Inflammatory macrophage (primary cell): ENCODE measurements at regions not wholly inside any gene's neighbourhood (a gene's known extent, or its start where the extent isn't known, plus 50 kb on each side); places are given as distances from the start of the nearest gene placed in this dataset.

Experiments
- DNase-seq, 2 donors: peaks; one replicate each; pipeline ENCODE4 v3.0.0-alpha.2; 2020 to 2022

DNA sequence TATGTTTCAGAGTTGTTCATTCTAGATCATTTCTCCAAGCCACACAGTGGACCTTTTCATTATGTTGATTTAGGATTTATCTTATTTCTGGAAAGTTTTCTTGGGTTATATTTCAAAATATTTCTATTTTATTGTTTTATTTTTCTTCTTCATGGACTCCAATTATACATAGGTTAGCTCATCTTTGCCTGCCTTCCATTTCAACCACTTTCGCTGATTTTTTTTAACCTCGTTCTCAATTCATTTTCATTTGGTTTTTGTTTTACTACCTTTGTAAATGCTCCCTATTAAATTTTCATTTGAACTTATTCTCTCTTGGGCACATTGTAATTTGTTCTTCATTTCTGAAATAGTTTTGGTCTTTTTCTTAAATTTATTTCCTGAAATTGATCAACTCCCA, 169.0 kb upstream of the PITX1 start:
- no peak for DNase-seq

DNA sequence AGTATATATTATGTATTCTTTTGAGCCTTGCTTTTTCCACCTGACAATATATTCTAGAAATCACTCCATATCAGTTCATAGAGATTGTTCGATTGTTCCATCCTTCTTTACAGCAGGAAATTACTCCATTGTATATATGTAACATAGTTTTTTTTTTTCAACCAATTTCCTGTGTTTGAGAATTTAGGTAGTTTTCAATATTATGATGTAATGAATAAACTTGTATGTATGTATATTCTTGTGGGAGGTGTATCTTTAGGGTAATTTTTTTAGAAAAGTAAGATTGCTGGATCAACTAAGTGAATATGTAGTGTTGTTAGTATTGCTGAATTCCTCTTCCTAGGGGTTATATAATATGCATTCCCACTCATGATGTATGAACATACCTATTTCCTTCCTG, 165.9 kb upstream of the PITX1 start:
- no peak for DNase-seq

DNA sequence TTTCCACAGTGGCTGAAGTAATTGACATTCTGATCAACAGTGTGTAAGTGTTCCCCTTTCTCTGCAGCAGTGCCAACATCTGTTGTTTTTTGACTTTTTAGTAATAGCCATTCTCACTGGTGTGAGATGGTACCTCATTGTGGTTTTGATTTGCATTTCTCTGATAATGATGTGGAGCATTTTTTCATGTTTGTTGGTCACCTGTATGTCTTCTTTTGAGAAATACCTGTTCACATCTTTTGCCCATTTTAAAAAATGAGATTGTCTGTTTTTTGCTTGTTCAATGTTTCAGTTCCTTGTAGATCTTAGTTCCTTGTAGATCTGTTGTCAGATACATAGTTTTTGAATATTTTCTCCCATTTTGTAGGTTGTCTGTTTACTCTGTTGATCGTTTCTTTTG, 162.5 kb upstream of the PITX1 start:
- no peak for DNase-seq

DNA sequence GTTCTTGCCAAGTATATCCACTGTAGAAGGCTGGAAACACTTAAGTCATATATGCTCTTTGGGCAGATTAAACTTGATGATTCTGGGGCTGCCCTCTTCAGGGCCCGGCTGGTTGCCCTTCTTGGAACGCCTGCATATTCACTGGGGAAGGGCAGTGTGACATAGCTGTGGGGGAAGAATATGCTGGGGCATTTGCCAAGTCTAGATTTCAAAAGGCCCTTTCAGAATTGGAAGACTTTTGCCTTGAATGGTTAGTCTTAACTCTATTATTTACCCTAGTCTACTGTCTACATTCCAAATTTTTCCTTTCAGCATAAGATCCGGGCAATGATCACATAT, 161.2 kb upstream of the PITX1 start:
- no peak for DNase-seq

DNA sequence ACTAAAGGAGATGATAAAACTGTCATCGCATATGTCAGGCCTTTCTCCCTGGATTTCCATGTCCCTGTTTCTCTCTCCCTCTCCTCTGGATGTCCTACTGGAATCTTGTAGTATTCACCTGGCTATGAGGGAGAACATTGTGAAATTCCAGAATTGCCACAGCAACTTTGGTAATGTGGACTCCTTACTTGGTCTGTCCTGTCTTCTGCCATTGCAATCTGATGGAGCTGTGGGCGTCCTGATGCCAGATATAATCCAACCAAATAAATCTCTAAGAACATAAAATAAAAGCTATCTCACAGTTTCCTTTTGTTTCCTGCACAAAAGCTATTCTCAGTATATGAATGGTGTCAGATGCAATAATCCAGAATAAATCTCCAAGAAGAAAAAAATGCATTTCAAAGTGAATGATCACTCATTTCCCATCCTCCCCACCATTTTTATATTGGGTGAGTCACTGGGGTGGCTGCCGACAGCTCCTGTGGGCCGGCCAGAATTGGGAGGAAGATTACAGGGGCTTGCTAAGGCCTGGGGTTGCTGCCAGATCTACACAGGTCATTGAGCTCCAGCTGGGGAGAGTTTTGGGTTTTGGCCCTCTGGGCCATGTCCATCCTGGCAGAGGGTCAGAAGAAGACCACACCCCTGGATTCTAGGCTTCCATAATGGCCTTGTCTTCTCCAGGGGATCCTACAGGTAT, 160.7 kb upstream of the PITX1 start:
- no peak for DNase-seq

DNA sequence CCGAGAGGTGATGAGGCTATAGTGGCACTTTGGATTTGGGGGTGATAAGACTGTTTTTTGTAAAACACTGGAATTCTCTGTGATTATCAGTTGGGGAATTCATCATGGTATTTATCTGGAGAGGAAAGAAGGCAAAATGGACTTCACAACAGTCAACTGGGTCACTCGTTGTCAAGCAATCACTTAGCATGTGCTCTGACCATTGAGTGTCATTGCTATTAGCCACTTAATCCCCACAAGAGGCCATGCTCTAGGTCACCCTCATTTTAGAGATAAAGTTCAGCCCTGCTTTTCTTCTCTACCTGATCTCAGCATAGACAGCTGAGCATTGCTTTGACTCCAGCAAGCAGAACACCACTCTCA, 160.1 kb upstream of the PITX1 start:
- no peak for DNase-seq

DNA sequence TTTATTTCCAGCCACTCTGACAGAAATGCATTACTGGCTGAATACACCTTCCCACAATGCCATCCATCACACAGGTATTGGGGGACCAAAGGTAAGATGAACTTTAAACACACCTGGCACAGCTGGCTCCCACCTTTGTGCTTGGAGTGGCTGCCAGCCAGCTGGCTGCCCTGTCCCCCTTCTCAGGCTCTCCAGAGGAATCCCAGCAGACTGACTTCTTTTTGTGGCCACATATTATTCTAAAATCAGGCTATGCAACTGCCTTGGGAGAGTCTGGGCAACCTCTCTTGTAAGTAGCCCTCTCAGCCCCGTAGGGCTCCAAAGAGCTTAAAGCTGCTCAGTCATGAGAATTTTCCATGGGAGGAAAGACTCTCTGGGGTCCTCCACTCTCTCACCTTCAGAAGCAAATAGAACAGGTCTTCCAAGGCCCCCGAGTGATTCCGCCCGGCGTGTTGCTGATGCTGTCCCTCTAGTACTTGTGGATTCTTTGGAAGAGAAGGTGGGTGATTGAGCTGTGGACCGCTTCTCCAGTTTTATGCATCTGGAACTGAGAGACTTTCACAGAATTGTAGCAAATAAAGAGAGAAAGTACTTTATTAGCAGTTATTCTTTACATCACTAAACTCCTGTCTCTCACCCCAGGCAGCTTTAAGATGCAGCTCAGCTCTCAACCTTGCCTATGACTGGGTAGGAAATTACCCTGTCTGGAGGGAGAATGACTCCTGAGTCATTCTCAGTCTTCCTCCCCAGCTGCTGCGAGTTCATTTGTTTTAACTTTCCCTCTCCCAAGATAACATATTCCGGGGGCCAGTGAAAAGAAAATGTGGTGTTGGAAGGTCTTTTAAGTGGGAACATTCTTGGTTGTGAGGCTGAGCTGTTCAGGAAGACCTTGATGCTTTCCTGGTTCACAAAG, 159.4 kb upstream of the PITX1 start:
- no peak for DNase-seq

DNA sequence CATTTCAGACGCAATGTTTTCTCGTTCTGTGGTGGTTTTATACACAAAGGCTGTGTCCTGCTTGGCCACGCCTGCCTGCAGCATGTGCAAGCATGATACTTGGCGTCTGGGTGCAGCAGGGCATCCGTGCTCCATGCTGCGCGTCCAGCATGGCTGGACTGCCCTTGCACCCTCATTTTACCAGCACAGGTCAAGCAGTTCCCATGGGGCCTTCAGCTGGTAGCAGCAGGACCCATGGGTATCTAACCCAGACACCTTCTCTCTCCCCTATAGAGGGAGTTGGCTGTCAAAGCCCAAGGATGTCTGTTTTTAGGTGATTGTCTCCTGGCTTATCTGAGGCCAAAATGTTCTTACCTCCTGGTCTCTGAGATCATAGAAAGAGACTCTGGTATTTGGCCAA, 158.3 kb upstream of the PITX1 start:
- DNase-seq = no peak

DNA sequence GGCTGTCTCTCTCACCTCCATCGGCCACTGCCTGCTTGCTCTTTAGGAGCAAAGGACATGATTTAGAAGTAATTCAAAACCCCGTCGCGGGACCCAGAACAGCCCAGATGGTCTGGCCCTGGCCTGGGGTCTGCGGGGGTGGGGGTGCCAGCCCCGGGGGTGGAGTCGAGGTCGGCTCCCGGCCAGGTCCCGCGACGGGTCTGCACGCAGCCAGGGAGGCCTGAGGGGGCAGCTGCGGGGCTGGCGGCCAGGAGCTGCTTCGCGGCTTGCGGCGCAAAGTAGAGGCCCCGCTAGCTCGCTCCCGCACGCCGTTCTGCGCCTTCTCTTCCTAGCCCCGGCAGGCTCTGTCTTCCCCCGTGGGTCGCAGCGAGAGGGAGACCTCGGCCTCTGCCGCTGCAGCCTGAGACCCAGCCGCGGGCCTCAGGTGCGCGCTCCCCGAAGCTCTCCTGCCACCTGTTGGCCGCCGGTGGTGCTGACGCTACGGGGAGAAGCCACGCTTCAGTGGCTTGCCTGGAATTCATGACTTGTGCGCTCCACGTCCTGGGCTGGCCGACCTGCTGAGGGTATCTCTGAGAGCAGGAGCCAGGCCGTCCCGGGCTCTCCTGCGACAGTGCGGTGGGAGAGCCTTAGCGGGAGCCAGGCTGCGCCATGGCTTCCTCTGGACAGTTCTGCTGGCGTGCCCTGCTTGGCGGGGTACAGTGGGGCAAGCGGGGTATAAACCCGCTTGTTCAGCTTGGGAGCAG, 157.2 kb upstream of the PITX1 start:
- DNase-seq = peak; percentile 66 to 75

DNA sequence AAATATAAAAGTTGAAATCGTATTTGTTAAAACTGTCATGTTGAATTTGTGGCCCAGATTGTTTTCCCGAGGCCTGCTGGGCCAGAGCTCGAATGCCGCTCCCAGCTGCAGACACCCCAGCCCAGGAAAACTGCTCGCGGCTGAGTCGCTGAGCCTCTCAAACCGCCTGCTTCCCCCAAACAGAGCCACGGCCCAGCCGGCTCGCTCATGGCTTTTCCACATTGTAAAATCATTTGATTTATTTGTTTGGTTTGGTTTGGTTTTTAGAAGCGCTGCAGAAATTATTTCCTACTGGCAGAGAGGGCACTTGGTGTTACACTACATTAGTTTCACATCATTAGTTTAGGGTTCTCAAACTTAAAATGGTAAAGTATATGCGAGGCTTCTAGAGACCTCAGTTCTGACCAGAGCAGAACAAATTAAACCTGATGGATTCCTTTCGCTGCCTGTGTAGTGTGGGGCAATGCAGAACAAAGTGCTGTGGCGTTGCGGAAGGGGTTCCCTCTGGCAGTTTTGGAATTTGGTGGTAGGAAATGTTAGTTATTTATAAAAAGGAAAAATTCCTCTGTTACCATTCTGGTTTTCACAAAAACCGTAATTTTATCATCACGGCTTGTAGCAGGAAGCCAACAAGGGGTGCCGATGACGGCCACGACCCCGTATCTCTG, 156.5 kb upstream of the PITX1 start:
- DNase-seq = no peak

DNA sequence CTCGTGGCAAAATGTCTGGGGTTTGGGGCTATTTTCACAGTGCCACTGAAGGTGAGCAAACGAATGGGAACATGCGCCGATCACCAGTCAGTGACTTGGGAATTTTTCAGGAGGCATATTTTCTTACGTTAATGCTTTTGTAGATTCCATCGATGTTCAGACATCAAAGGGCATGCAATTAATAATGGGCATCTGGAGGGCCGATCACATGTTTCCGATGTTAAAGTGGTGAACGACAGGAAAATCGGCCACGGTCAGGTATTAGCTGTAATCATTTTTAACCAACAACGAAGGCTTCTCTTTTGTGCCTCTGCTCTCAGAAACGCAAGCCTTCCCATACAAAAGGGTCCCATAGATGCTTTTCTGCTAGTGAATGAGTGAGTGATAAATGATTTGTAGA, 155.0 kb upstream of the PITX1 start:
- DNase-seq = no peak

DNA sequence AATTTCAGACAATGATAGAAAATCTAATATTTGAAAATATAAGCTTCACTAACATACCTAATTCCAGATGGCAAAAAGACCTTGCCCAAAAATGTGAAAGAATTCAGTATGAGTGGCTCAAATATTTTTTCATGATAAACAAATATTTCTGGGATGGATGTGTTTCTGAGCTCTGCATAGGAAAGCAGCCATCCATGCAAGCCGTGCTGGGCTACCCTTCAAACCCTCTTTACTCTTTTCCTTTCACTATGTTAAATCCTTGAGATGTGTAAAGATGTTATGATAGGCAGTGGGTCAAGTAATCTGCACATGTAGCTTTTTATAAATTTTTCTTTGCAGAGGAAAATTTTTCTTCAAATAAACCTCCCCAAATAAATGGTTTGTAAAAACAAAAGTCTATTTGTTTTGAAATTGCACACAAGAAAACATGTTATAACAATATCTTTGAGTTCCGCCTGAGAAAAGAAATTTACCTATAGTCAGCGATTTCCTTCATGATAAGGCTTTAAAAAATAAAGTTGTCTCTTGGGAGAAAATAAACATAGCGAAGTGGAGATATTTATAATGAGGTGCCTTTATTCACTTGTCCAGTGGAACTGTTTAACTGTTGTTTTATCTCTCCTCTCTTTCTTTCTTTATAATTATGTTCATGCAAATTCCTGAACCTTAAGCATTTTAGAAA, 154.3 kb upstream of the PITX1 start:
- no peak for DNase-seq

DNA sequence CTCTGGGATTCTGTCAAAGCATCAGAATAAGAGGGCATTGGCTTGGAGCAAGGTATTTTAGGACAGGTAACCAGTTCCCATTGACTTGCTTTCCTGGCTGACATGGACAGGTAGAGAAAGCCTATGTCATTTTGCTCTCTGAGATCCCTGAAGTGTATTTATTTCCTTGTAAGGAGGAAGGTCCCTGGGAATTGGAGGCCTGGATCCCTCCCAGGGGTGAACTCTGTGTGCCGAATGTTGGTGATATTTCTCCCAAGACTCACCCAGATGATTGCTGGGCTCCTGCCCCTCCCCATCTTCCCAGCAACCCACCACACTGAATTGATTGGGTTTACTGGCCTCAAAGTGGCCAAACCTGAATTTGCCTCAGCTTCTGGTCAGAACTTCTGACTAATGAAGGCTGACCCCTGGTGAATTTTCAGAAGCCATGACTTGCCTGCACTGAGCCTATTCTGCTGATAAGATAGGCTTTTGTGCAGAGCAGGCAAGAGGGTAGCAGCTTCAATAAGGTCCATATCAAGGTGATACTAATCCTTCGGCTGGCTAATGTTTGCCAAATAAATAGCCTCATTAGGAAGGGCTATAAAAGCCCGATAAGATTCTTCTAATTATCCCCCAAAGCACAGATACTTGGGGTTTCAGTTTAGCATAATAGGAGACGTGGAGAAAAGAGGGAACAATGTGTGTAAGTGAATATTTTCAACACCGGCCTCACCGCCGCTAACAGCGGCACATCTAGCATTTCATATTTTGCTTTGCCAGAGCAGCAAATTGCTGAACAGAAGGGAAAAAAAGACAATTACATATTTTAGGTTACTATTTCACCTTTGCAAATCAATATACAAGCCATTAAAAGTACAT, 152.9 kb upstream of the PITX1 start:
- DNase-seq = peak in 1 of 2 donors; percentile 20

DNA sequence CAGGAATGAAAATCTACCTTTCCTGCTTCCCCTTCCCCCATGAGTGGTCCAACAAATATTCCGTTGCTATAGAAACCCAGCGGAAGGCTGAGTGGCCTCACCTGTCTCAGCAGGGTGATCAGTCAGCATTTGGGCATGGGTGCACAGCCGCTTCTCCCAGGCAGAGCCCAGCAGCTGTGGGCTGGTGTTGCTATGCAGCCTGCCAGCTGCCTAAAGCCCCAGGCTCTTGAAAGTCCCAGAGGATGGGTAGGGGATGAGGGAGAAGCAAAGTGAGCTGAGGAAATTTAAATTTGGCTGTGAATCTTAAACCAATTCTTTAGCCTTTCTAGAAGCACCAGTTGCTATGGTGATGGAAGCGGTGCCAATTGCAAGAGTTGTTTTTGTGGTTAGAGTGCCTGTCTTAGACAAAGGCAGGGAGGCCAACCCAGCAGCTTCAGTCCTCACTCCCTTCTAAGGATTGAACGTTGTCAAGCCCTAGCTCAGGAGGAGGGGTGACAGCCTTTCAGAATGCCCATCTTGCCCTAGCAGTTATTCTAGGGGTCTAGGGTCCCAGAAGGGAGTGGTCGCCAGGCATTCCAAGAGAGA, 151.5 kb upstream of the PITX1 start:
- no peak for DNase-seq

DNA sequence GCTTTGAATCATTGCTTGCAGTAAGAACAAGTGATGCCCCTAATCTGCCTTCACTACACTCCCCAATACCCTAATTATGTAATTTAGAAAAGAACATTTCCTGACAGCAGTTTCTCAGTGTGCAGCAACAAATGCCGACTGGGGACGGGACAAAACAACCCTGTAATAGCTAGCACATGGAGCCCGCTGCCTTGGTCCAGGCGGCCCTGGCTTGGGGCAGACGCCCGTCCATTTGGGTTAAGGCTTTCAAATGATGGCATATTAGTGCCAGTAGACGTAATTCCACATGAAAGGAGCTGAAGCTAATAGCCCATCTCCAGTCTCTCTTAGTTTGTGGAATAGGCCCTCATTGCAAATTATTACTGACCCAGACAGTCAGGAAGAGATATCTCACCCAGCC, 150.6 kb upstream of the PITX1 start:
- DNase-seq = no peak

DNA sequence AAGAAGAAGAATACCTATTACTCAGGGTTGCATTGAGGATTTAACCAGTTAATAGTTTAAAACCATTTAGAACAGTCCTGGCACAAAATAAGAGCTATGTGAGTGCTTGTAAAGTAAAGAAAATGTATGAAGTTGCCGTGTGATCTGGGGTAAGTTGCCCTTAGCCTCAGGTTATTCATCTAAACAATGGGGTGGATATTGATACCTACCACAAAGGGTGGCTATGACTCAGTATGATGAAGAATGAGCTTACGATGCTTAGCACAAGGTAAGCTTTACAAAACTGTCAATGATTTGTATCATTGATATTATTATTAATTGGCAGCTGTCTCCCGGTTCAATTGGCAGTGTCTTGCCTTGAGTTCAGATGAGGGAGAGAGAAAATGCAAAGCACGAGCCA, 149.4 kb upstream of the PITX1 start:
- no peak for DNase-seq

DNA sequence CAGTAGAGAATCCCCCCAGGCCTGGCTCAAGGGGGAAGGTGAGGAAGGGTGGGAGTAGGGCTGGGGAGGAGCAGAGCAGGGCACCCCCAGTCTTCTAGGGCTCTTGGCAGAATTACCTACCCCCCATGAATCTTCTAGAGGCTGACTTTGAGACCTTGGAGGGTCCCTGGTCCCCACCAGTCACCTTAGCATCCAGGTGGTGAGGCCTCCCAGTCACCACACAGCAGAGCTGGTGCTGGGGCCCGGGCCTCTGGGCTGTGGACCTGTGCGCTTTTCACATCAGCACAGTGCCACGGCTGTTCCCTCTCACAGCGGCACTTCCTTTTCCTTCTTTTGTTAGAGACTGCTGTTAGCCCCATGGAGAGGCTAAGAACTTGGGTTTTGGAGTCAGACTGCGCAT, 148.6 kb upstream of the PITX1 start:
- DNase-seq = no peak

DNA sequence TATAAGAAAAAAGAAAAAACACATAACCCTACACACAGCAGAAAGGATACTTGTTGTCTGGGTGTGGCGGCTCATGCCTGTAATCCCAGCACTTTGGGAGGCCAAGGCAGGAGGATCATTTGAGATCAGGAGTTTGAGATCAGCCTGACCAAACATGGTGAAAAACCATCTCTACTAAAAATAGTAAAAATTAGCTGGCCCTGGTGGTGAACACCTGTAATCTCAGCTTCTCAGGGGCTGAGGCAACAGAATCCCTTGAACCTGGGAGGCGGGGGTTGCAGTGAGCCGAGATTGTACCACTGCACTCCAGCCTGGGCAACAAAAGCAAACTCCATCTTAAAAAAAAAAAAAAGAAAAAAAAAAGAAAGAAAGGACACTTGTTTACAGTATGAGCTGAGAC, 147.6 kb upstream of the PITX1 start:
- no peak for DNase-seq

DNA sequence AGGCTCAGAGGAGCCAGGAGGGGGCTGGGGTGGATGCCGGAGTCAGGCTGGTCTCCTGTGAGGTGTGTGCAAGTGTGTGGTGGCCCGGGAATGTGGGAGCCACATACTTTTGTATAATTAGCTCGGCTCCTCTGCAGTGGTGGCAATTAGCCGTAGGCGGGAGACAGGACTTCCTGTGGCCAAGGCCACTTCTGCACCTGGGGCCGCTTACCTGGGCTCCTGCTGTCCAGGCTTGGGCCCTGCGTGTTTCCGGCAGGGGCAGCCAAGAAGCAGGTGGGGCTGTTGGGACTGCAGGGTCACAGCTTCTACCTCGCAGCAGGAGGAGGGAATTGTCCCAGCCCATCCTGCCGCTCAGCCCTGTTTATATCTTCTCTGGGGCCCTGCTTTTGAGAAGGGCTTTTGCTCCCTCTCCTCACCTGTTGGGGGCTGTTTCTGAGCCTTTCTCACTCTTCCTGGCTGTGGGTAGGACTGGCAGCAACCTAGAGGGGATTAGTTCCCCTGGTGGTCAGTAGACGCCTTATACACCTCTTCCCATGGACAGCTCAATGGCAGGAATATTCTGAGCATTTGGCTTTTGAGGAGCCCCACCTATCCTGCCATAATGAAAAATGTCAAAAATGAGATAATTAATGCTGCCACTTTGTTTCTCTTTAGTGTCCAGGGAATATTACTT, 145.4 kb upstream of the PITX1 start:
- no peak for DNase-seq

DNA sequence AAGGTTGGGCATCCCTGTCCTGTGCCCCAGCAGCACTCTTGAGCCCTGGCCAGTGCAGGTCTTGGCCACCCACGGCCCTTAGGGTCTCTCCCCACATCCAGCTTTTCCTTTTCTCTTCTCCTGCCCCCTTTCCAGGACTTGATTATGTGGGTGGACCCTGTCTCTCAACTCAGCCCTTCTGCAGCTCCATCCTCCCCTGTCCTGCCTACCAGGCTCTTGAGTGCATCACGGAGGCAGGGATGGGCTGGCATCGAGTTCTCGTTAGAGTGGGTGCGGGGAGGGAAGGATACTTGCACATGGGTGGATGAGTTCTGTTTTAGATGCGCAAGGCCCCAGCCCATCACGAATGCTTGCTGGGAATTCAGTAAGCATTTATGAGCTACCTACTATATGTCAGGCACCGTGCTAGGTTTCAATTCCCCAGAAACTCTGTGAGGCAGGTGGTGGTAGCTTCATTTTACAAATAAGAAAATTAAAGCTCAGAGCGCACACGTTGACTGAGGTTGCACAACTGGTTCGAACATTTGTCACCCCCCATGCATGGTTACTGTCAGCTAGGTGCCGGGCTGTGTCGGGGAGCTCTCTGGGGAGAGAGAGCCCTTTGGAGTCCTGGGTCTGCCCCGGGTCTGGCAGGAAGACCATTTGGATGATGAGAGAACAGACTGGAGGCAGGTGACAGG, 144.6 kb upstream of the PITX1 start:
- DNase-seq = no peak
